Activated CD4-positive, alpha-beta T cell treated with anti-CD3 and anti-CD28 coated beads, Interleukin-2, amount 50 U/mL, for 48 hours (primary cell): ENCODE measurements at regions not wholly inside any gene's neighbourhood (a gene's known extent, or its start where the extent isn't known, plus 50 kb on each side); places are given as distances from the start of the nearest gene placed in this dataset.
"Not testable (repeated sequence)": the region's sequence is repeated elsewhere in the genome, so short reads cannot be mapped to it uniquely, and the experiment has no call there.

Experiments used
- DNase-seq, 2 experiments: peaks; one replicate each; pipeline ENCODE4 v3.0.0-alpha.2; 2020

DNA sequence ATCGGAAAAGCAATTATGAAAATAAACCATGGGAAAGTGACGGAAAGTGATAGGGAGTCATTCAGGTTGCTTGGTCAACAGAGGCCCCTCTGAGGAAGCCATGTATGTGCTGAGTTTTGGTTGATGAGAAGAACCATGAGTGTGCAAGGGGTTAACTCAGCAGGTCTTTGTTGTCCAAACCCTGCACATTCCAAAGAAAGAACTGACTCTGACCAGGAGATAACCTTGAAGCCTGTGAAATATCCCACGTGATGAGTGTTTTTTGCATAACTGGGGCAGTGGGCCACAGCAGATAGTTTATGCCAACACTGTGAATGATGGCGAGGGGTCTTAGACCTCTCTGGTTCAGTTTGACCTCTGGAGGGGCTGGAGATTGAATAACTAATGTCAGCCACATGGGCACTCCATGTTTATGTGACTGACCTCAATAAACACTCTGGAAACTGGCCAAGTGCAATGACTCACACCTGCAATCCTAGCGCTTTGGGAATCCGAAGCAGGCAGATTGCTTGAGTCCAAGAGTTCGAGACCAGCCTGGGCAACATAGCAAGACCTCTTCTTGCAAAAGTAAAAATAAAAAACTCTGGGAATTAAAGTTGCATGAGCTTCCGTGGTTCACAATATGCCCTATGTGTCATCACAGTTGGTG lies 154.0 kb upstream of the FOXK1 start:
- no peak for DNase-seq

DNA sequence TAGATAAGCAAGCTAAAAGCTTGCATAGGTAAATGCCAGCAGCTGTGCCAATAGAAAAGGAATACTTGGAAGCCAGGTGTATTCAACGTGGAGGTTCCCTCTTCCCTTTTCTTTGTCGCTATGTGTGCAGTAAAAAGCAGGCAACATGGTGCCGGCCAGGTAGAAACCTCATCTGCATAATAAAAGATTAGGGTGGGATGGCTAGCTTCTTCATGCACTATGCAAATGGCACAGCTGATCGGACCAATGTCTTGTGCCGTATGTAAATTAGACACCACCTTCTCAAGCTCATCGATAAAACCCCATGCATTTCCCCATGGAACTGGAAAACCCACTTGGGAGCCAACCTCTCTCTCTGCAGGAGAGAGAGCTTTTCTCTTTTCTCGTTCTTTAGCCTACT lies 150.9 kb upstream of the FOXK1 start:
- DNase-seq = no peak

DNA sequence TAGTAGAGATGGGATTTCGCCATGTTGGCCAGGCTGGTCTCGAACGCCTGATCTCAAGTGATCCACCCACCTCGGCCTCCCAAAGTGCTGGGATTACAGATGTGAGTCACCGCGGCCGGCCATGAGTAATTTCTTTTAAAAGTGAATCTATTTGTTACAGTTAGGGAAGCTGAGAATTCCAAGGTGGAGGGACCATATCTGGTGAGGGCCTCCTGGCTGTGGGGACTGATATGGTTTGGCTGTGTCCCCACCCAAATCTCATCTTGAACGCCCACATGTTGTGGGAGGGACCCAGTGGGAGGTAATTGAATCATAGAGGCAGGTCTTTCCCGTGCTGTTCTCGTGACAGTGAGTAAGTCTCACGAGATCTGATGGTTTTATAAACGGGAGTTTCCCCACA lies 148.8 kb upstream of the FOXK1 start:
- DNase-seq = not testable (repeated sequence)

DNA sequence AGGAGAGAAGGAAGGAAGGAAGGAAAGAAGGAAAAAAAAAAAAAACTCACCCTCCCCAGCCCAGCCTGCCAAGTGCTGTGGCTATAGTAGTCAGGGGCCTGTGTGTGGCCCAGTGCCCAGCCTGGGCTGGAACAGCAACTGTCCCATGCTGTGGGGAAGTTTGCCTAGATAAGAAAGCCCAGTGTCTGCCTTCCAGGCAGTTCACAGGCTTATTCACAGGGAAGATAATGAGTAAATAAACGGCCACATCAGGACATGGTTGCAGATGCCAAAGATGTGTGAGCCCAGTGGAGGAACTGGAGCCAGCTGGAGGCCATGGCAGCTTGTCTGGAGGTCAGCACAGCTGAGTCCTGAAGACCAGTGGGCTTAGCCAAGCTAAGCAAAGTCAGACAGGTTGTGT lies 132.4 kb upstream of the FOXK1 start:
- no peak for DNase-seq

DNA sequence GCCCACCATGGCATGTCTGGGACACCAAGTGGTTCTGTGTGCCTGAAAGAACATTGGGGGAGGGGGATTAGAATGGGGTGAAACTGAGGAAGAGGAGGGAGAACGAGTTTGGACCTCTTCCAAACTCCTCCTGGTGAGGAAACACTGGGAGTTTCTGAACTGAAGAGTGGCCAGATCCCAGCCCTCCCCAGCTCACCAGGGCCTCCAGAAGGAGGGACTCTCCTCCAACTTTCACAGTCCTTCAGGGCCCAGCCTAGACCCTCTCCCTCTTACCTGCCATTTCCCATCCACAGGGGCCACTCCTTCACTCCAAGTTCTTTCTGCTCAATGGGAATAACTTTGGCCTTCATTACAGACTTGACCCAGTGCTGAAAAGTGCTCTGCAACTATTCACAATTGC lies 132.0 kb upstream of the FOXK1 start:
- no peak for DNase-seq

DNA sequence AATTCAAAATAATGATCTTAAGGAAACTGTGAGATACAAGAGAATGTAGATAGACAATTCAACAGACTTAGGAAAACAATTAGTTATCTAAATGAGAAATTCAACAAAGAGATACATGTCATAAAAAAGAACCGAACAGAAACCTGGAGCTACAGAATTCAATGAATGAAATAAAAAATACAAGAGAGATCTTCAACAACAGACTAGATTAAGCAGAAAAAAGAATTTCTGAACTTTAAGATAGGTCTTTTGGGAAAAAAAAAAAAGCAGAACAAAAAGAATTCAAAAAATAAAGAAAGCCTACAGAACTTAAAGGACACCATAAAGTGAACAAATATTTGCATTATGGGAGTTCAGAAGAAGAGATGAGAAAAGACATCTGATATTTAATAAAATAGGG lies 129.1 kb upstream of the FOXK1 start:
- DNase-seq = no peak

DNA sequence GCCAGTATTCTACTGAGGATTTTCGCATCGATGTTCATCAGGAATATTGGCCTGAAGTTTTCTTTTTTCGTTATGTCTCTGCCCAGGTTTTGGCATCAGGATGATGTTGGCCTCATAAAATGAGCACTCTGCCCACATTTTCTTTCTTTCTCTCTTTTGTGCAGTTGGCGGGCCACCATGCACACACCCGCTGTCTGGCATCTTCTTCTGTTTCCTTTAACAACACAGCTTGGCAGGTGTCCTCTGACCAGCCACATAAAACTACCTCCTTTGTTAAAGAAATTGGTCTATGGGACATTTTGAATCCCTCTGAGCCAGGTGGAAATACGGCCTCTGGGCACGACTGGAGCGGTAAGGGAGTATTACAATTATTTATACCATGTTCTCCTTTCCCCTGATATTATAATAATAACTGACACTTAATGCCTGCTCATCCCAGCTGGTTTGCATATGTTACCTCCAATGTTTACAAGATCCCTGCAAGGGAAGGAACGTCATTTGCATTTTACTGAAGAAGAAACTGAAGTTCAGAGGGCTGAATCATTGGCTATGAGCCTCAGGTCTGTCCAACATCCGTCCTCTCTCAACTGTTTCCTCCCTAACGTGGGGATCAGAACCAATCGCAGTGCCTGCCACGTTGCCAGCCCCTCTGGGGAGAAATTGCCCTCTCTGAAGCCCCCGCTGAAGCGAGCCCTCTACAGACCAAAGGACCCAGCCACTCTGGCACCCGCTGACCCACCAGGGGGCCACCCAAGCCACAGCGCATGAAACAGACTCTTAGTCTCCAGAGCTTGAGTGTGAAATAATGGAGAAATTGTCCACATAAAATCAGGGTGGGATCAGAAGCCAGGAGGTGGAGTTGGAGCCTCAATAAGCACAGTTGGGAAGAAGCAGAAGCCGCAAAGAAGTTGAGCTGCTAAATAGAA lies 125.0 kb upstream of the FOXK1 start:
- DNase-seq = no peak

DNA sequence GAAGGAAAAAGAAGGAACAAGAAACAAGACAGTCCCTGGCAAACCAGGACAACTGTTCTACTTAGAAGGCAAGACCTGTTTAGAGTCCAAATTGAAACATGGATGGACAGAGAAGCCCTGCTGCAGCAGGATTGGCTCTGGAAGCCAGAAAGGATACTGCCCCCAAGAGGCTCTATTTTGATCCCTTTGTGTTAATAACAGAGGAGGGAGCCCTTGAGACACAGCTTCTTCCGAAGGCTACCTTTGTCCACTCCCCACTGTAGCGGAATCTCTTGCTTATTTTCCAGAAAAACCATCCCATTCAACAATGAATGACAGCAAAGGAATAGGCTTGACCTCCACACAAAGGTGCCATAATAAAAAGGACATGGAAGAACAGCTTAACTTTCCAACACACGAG lies 120.3 kb upstream of the FOXK1 start:
- no peak for DNase-seq

DNA sequence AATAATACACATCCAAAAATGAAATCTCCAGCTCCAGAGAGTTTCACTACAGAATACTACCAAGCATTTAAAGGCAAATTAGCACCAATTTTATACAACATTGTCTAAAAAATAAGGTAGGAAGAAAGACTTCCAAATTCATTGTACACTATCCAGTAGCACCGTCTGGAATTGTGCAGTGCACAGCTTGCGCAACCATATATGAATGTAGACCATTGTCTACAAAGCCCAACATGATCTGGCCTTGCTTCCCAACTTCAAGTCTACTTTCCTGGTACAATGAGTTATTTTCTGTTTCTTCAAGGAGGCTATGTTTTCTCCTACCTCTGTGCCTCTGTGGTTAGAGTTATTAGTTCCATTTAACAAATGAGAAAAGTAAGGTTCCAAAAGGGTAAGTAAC lies 115.4 kb upstream of the FOXK1 start:
- no peak for DNase-seq

DNA sequence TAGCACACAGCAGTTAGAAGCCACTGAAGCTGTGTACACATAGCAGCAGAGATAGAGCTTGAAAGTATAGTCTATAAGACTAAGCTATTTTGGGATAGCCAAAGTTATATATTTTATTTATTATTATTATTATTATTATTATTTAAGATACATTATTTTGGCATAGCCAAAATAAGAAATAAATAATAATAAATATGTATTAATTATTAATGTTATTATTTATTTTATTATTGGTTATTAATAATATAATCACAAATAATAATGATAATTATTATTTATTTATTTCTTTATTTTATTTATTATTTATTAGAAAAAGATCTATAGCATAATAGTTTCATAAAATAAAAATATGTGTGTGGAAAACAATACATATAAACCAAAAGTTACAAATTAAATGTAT lies 107.2 kb upstream of the FOXK1 start:
- no peak for DNase-seq

DNA sequence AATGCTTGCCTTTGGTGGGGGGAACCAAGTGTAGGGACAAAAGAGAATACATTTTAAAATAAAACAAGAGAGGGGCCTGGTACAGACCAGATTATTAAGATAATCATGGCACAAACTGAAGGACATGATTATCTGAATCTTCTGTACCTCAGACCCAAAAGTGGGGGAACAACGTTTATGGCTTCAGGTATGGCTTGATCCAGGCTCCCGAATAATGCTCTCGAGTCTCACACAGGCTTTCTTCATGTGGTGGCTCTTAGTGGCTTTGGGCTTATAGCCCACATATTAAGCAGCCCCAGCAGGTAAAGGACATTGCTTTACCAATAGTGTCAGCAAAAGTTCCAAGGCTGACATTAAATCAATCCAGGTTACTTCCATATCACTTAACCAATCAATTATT lies 106.8 kb upstream of the FOXK1 start:
- no peak for DNase-seq

DNA sequence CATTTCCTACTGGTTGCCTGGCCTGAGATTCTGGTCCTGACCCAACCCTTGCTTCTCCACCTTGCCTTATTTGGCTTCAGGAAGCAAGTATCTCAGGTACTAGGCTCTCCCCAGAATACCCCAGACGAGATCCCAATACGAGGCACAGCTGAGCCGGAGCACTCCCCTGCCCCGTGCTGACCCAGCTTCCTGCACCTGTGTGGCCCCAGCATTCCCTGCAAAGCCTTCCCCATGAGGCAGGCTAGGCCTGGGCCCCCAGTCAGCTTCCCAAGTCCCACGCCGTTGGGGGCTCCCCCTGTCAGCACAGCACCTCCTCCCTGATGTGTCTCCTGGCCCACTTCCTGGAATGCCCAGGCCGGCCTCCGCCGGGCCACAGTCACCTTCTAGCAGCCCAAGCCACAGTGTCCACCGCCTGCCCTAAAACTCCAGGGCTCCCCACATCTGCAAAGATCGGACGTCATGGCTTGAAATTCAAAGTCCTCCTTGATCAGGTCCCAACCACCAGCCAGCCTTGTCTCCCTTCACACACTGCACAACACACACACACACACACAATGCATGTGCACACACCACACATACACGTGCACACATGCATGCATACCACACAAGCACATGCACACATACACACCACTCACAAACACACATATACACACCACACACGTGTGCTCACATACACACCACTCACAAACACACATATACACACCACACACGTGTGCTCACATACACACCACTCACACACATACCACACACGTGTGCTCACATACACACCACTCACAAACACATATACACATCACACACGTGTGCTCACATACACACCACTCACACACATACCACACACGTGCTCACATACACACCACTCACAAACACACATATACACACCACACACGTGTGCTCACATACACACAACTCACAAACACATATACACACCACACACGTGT lies 78.9 kb upstream of the FOXK1 start:
- DNase-seq = no peak

DNA sequence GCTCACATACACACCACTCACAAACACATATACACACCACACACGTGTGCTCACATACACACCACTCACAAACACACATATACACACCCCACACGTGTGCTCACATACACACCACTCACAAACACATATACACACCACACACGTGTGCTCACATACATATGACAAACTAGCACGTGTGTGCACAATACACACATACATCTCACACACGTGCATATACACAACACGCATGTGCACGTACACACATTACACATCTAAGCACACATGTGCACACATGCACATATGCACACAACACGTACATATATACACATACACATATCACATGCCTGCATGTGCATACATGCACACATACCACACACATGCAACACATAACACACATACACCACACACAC lies 78.3 kb upstream of the FOXK1 start:
- DNase-seq = no peak

DNA sequence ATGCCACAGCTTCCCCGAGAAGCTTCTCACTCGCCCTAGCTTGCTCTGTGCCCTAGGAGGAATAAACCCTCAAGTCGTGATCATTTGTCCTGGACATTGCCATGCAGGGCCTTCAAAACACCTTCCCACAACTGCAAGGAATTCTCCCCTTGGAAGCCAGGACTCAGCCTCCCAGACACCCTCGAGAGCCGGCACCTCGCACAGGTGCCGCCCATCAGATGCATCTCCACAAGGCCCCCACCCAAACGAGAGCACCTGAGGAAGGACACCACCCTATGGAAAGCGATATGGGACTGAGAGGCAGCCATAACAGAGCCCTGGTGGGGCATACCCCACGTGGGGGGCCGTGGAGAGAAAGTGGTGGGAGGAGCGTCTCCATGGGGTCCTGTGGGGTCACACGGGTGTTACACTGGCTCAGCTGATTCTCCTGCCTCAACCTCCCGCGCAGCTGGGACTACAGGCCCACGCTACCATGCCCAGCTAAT lies 77.6 kb upstream of the FOXK1 start:
- no peak for DNase-seq

DNA sequence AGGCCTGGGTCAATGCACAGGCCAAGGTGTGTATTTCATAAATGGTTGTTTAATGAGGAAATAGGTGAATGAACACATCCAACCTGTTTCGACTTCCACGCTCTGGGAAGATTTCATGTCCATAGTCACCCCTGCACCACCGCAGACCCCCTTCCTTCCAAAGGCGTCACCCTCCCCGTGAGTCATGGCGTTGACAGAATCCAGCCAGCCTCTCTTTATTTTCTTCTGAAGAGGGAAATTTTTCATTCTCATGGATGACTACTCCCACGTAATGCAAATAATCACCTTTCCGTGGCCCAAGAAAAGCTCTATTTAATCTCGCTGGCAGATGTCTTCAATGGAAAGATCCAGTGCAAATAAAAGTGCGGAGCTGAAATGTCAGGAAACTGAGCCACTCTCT lies 75.3 kb upstream of the FOXK1 start:
- DNase-seq = no peak

DNA sequence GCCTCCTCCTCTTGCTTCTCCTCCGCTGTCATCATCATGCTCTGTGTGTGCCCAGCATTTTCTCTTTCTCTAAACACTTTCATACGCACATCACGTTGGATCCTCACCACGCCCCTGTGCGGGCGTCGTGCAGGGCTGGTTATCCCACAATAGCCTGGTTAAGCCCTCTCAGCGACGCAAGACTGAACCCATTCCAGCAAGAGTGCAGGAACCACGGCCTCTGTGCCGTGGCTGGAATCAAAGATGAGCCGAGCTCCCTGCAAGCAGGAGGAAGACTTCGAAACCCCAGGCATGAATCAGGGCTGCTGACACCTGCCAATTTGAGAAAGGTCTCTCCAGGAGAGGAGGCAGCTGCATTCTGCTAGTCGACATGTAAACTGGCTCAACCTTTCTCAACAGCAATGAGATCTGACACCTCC lies 74.8 kb upstream of the FOXK1 start:
- DNase-seq = no peak

DNA sequence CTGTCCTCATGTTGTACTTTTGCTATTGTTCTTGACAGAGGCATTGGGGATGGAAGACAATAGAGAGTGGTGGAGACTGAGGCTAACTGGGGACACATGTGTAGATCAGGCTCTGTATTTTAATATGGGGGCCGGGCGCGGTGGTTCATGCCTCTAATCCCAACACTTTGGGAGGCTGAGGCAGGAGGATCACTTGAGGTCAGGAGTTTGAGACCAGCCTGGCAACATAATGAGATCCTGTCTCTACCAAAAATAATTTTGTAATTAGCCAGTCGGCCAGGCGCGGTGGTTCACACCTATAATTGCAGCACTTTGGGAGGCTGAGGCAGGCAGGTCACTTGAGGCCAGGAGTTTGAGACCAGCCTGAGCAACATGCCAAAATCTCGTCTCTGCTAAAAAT lies 72.5 kb upstream of the FOXK1 start:
- not testable (repeated sequence) for DNase-seq

DNA sequence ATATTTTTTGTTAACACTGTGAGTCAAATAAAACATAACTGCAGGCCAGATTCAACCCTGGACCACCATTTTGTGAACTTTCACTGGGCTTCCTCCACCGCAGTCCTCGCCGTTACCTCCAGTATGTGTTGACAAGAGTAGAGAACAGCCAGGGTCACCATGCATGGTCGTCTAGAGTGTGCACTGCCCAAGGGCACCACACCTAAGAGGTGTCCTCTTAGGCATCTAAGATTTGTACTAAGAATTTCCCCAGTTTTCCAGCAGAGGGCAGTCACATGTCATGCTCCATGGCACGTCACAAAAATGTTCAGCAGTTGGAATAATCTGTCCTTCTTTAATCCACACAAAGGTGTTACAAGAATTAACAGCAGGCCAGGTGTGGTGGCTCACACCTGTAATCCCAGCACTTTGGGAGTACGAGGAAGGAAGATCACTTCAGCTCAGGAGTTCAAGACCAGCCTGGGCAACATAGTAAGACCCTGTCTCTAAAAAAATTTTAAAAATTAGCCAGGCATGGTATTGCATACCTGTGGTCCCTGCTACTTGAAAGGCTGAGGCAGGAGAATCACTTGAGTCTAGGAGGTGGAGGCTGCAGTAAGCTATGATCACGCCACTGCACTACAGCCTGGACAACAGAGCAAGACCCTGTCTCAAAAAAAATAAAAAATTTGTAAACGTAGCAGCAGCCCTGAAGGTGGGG lies 71.2 kb upstream of the FOXK1 start:
- peak; percentile 23 to 43 for DNase-seq

DNA sequence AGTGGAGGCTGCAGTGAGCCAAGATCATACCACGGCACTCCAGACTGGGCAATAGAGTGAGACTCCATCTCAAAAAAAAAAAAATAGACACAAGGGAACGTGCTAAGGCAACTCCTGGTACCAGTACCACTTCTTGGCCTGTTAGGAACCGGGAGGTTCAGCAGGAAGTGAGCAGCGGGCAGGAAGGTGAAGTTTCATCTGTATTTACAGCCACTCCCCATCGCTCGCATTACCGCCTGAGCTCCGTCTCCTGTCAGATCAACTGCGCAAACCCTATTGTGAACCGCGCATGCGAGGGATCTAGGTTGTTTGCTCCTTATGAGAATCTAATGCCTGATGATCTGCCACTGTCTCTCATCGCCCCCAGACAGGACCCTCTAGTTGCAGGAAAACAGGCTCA lies 69.9 kb upstream of the FOXK1 start:
- no peak for DNase-seq

DNA sequence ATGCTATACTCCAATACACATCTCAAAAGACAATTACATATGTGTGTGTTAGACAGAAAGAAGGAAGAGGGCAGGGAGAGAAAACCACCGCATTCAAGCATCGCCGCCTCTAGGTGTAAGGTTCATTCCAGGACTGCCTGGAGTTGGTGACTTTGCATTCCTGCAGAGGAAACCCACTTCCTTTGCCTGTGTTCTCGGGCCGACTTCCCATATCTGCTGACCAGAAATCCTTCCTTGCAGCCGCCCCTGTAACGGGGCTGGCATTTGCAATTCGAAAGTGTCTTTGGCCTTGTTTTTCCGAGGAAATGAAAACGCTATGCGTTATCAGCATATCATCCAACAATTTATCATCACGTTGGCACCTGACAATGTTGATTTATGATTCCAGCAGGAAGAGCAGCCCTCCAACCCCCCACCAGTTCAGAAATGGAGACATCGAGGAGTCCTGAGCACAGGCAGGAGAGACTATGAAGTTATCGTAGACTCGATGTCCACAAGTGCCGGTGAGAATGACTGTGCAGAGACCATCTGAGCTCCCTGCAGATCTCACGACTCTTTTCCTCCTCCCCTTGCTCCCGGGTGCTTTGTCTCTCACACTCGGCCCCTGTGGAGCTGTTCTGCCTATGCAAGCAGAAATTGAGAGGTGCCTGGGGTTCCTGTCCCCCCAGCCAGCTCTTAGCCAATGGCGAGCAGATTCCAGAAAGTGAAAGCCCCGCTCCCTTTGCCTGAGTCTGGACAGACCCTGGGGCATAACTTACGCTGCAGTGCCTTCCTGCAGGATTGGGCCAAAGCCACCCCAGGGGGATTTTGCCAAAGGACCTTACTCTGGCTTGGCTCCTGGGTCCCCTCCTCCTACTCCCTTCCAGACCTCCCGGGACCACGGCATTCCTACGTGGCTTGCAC lies 68.9 kb upstream of the FOXK1 start:
- DNase-seq = no peak

DNA sequence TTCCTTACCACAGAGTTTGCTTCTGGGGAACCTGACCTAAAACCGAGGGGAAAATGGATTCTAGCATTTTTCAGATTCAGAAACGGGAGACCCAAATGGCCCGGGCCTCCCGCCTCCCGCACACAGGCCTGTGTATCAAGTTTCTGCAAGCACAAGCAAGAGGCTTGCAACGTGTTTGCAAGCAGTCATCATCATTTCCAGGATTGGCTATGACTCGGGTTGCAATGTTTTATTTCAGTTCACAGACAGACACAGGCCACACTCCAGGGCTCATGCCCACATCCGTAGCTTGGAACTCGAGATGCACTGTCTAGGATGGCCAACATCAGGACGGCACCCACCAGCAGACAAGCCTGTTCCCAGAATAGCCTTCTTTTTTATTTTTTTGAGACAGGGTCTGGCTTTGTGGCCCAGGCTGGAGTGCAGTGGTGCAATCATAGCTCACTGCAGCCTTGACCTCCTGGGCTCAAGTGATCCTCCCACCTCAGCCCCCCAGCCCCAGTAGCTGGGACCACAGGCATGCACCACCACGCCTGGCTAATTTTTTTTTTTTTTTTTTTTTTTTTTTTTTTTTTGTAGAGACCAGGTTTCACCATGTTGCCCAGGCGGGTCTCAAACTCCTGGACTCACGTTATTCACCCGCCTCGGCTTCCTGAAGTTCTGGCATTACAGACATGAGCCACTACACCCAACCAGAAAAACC lies 68.1 kb upstream of the FOXK1 start:
- DNase-seq = no peak
